Spleen (tissue), 11 donors: ENCODE measurements at regions not wholly inside any gene's neighbourhood (a gene's known extent, or its start where the extent isn't known, plus 50 kb on each side); places are given as distances from the start of the nearest gene placed in this dataset.

Experiments
- DNase-seq: peaks from one replicate; pipeline ENCODE4 v3.0.0-alpha.2; 2020
- H3K27ac ChIP-seq, 8 donors: fragments of 200-600 bp; sonication (generic) in 7 of 8; 1 replicate in 4 of 8; 2 replicates in 4 of 8; pipeline versions ENCODE4 v1.5.0 to v1.8.0; 2016 to 2021; ENCODE audit warnings: inconsistent platforms in 4 of 8, mild to moderate bottlenecking in 4 of 8, moderate library complexity in 1 of 8
- H3K27me3 ChIP-seq, 7 donors: fragments of 200-600 bp; sonication (generic) in 6 of 7; replicated peaks in 1 of 7; 1 replicate in 4 of 7; 2 replicates in 3 of 7; pipeline versions ENCODE4 v1.5.0 to v1.8.0; 2016 to 2021; ENCODE audit warnings: inconsistent platforms in 3 of 7, mild to moderate bottlenecking in 1 of 7
- H3K36me3 ChIP-seq, 6 donors: fragments of 200-600 bp; sonication (generic) in 5 of 6; 1 replicate in 4 of 6; 2 replicates in 2 of 6; pipeline versions ENCODE4 v1.5.0 to v1.8.0; 2016 to 2021; ENCODE audit warnings: inconsistent platforms in 2 of 6
- H3K4me1 ChIP-seq, 6 donors: fragments of 200-600 bp; sonication (generic) in 5 of 6; 1 replicate in 3 of 6; 2 replicates in 3 of 6; pipeline versions ENCODE4 v1.5.0 to v1.8.0; 2016 to 2021; ENCODE audit warnings: inconsistent platforms in 3 of 6
- H3K4me3 ChIP-seq, 8 donors: fragments of 200-600 bp; sonication (generic) in 7 of 8; 1 replicate in 4 of 8; 2 replicates in 4 of 8; pipeline versions ENCODE4 v1.5.0 to v1.8.0; 2016 to 2021; ENCODE audit warnings: inconsistent platforms in 4 of 8, mild to moderate bottlenecking in 4 of 8, moderate library complexity in 2 of 8
- H3K9me3 ChIP-seq, 8 donors: fragments of 200-600 bp; sonication (generic) in 7 of 8; 1 replicate in 4 of 8; 2 replicates in 4 of 8; pipeline versions ENCODE4 v1.5.0 to v1.8.0; 2016 to 2021; ENCODE audit warnings: inconsistent platforms in 4 of 8
- CTCF ChIP-seq, 11 experiments: fragments of 200-600 bp in 7 of 11; fragments of 450-650 bp in 4 of 11; sonication (generic) in 4 of 11; IDR thresholded peaks in 8 of 11; conservative IDR thresholded peaks in 3 of 11; 1 replicate in 7 of 11; 2 replicates in 4 of 11; pipeline versions ENCODE4 v1.4.0 to v1.8.0; 2016 to 2021; ENCODE audit warnings: antibody characterized with exemption in 11 of 11, inconsistent platforms in 4 of 11, mild to moderate bottlenecking in 1 of 11
- POLR2A ChIP-seq, 3 donors: fragments of 450-650 bp; IDR thresholded peaks; one replicate each; pipeline ENCODE4 v1.5.1; 2017; ENCODE audit warnings: antibody characterized with exemption in 3 of 3, mild to moderate bottlenecking in 1 of 3
- POLR2AphosphoS5 ChIP-seq, 3 donors: sonication (generic); formaldehyde crosslinking; IDR thresholded peaks; one replicate each; pipeline ENCODE4 v1.5.1; 2017; ENCODE audit warnings: antibody characterized with exemption in 3 of 3
- WGBS, 5 donors: extraction: QIAGEN DNeasy Blood & Tissue Kit in 3 of 5; methylation state at CpG; one replicate each; pipeline versions ENCODE4 v1.1.5 to v1.1.7; 2013 to 2018; 5-methylcytosine and 5-hydroxymethylcytosine counted together
- intact Hi-C: fragments of 100-400 bp; cut with DNase I; formaldehyde crosslinking; loops from one replicate; pipeline ENCODE4 v1.15.0; 2023; ENCODE audit warnings: low total_unique reads
- donor health status: healthy with polysubstance abuse.
- donor health status: DM: no; HTN: no; CAD: no; lungs with moderate emphysema.
- donor health status: DM: no; HTN: no; CAD: no.
- donor health status: Bipolar disorder and iron deficiency.
- donor health status: healthy.
- donor health status: DM: no; HTN: no; CAD: no.
- donor health status: DM: yes; HTN: yes; CAD: no.

- Histone ChIP-seq H3K4me1 (no peaks in the 10 kb centered on the region), H3K36me3 (no peaks in the 10 kb centered on the region), H3K27ac (no peak overlapping the region), H3K9me3 (no peaks in the 10 kb centered on the region), H3K4me3 (no peak overlapping the region), H3K27me3 (peaks cover 0 to 7% (median 0%) of the 10 kb centered on the region in 7 donors)
- 76 to 90% (median 84%) methylated on average over 4 of the region's 4 CpGs for WGBS, 5 donors
- DNase-seq = no peak
- TF ChIP-seq POLR2AphosphoS5 (IDR thresholded peaks at IDR 0.05) (no peak), POLR2A (IDR thresholded peaks at IDR 0.05) (no peak), CTCF (IDR thresholded peaks at IDR 0.05 in 8 of 11, conservative IDR thresholded peaks at IDR 0.05 in 3 of 11) (no peak)
- intact Hi-C loops = no loop called here
These were observed 212.5 kb downstream of the SOCS6 start for GRCh38 chr18:70501358-70501757.

GRCh38 chr18:70500748-70501147 lies 211.9 kb downstream of the SOCS6 start:
- intact Hi-C loops = no loop called here
- Histone ChIP-seq H3K9me3 (no peaks in the 10 kb centered on the region), H3K4me3 (no peak overlapping the region), H3K27ac (no peak overlapping the region), H3K27me3 (peaks cover 0 to 7% (median 0%) of the 10 kb centered on the region in 7 donors), H3K36me3 (no peaks in the 10 kb centered on the region), H3K4me1 (no peaks in the 10 kb centered on the region)
- no peak for DNase-seq
- TF ChIP-seq POLR2AphosphoS5 (IDR thresholded peaks at IDR 0.05) = no peak
- TF ChIP-seq POLR2A (IDR thresholded peaks at IDR 0.05) = no peak
- no peak for TF ChIP-seq CTCF (IDR thresholded peaks at IDR 0.05 in 8 of 11, conservative IDR thresholded peaks at IDR 0.05 in 3 of 11)
- WGBS, 5 donors = 88 to 99% (median 89%) methylated on average over 2 of the region's 2 CpGs

- 69 to 93% (median 86%) methylated on average over 21 to 31 of the region's 31 CpGs for WGBS, 5 donors
- TF ChIP-seq CTCF (IDR thresholded peaks at IDR 0.05 in 8 of 11, conservative IDR thresholded peaks at IDR 0.05 in 3 of 11) (no peak), POLR2AphosphoS5 (IDR thresholded peaks at IDR 0.05) (no peak)
- no peak overlapping the region for H3K4me3 ChIP-seq
- H3K27ac ChIP-seq = no peak overlapping the region
- peaks cover 0 to 1% (median 0%) of the 10 kb centered on the region in 7 donors for H3K27me3 ChIP-seq
- no peaks in the 10 kb centered on the region for H3K36me3 ChIP-seq
- intact Hi-C loops = no loop called here
- no peaks in the 10 kb centered on the region for H3K9me3 ChIP-seq
- H3K4me1 ChIP-seq = no peaks in the 10 kb centered on the region
- DNase-seq = no peak
These were observed 210.4 kb downstream of the SOCS6 start for GRCh38 chr18:70499218-70499691.

- TF ChIP-seq POLR2AphosphoS5 (IDR thresholded peaks at IDR 0.05) (no peak), CTCF (IDR thresholded peaks at IDR 0.05 in 8 of 11, conservative IDR thresholded peaks at IDR 0.05 in 3 of 11) (no peak), POLR2A (IDR thresholded peaks at IDR 0.05) (no peak)
- no peaks in the 10 kb centered on the region for H3K4me1 ChIP-seq
- no peak overlapping the region for H3K4me3 ChIP-seq
- H3K27me3 ChIP-seq = no peaks in the 10 kb centered on the region
- intact Hi-C loops = no loop called here
- H3K27ac ChIP-seq = no peak overlapping the region
- 75 to 86% (median 79%) methylated on average over 8 of the region's 8 CpGs for WGBS, 5 donors
- no peaks in the 10 kb centered on the region for H3K36me3 ChIP-seq
- no peaks in the 10 kb centered on the region for H3K9me3 ChIP-seq
- DNase-seq = no peak
These were observed 207.8 kb downstream of the SOCS6 start for GRCh38 chr18:70496353-70497294.
